ENCODE measurements at regions not wholly inside any gene's neighbourhood (a gene's known extent, or its start where the extent isn't known, plus 50 kb on each side); places are given as distances from the start of the nearest gene placed in this dataset.

DNA sequence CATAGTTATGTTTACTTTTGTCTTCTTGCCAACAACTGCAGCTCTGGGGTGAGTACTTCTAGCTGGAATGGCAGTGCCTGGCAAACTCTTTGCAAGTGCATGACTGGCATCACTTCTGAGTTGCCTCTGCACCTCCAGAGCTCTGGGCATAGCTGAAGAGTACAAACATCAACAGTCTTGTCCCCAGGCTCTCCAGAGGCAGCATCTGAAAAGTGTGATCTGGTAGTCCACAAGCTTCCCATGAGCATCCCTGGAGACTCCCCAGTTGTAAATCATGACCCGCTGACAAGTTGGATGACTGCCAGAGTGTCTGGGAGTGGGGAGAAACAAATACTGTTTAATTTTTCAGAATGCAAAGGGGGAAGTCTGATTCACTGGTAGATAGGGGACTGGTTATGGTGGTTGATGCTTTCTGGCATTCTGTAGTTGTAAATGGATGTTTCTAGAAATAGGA, 138.9 kb upstream of the CDK13 start (continued):
- TF ChIP-seq, protein P1, sequence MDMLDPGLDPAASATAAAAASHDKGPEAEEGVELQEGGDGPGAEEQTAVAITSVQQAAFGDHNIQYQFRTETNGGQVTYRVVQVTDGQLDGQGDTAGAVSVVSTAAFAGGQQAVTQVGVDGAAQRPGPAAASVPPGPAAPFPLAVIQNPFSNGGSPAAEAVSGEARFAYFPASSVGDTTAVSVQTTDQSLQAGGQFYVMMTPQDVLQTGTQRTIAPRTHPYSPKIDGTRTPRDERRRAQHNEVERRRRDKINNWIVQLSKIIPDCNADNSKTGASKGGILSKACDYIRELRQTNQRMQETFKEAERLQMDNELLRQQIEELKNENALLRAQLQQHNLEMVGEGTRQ (IDR thresholded peaks at IDR 0.05), result no peak
- TF ChIP-seq HEYL (CRISPR knock-in tag; IDR thresholded peaks at IDR 0.05), result no peak
- TF ChIP-seq, protein P2, sequence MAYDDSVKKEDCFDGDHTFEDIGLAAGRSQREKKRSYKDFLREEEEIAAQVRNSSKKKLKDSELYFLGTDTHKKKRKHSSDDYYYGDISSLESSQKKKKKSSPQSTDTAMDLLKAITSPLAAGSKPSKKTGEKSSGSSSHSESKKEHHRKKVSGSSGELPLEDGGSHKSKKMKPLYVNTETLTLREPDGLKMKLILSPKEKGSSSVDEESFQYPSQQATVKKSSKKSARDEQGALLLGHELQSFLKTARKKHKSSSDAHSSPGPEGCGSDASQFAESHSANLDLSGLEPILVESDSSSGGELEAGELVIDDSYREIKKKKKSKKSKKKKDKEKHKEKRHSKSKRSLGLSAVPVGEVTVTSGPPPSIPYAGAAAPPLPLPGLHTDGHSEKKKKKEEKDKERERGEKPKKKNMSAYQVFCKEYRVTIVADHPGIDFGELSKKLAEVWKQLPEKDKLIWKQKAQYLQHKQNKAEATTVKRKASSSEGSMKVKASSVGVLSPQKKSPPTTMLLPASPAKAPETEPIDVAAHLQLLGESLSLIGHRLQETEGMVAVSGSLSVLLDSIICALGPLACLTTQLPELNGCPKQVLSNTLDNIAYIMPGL (CRISPR knock-in tag; IDR thresholded peaks at IDR 0.05; ENCODE audit: borderline replicate concordance), result no peak
- no peak for TF ChIP-seq EP300 (IDR thresholded peaks at IDR 0.05)

DNA sequence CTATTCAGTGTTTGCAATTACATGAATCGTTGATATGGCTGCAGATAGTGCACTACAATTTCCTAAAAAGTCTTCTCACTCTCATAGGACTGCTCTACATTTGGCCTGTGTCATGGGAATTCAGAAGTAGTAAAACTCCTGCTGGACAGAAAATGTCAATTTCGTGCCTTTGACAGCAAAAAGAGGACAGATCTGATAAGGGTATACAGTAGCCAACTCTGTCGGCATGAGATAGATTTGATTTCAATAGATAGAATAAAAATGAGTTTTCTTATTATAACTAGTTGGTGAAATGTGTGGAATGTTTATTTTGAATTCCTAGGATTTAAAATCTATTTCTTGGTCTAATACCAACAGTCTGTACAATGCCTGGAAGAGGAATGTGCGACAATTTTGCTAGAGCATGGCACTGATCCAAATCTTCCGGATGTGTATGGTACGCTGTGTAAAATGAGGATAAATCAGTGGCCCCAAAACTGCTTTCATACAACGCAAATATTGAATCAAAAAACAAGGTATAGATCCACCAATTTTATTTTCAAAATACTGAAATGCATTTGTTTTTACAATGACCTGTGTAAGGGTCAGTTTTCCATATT, 133.5 kb upstream of the CDK13 start:
- no peak overlapping the region for H3K4me3 ChIP-seq
- no peak overlapping the region for H3K27ac ChIP-seq
- WGBS (ENCODE audit: missing lambda C conversion rate), result 36% methylated on average over 7 of the region's 7 CpGs
- H3K4me1 ChIP-seq, result peaks cover under 1% of the 10 kb centered on the region; the same call in 1 of the 3 replicates
- ChIA-PET POLR2A (no interaction called here), CTCF (no interaction called here)
- no peak overlapping the region for H3K4me2 ChIP-seq
- no peaks in the 10 kb centered on the region for H3K9me3 ChIP-seq
- no peak for ATAC-seq
- no peak for FAIRE-seq
- TF ChIP-seq SREBF2 (IDR thresholded peaks at IDR 0.05) (no peak), BHLHE40 (IDR thresholded peaks at IDR 0.05; ENCODE audit: low read depth, low read length) (no peak), RNF2 (IDR thresholded peaks at IDR 0.05; ENCODE audit: borderline replicate concordance, low read depth) (no peak), FOXS1 (CRISPR knock-in tag; IDR thresholded peaks at IDR 0.05) (no peak), HOXB13 (CRISPR knock-in tag; IDR thresholded peaks at IDR 0.05; ENCODE audit: low read depth) (no peak), HOXA7 (CRISPR knock-in tag; IDR thresholded peaks at IDR 0.05) (no peak), EHMT2 (IDR thresholded peaks at IDR 0.05; ENCODE audit: low read depth) (no peak), CEBPB (IDR thresholded peaks at IDR 0.05) (no peak), ZC3H11A (IDR thresholded peaks at IDR 0.05) (no peak), POLR2A (IDR thresholded peaks at IDR 0.05; ENCODE audit: low read length) (no peak), RCOR1 (IDR thresholded peaks at IDR 0.05; ENCODE audit: low read depth, low read length) (no peak), NPAS2 (CRISPR knock-in tag; IDR thresholded peaks at IDR 0.05; ENCODE audit: borderline replicate concordance) (no peak)
- no peak for DNase-seq (ENCODE audit: low read depth in 1 of 2, low spot score in 1 of 2)

DNA sequence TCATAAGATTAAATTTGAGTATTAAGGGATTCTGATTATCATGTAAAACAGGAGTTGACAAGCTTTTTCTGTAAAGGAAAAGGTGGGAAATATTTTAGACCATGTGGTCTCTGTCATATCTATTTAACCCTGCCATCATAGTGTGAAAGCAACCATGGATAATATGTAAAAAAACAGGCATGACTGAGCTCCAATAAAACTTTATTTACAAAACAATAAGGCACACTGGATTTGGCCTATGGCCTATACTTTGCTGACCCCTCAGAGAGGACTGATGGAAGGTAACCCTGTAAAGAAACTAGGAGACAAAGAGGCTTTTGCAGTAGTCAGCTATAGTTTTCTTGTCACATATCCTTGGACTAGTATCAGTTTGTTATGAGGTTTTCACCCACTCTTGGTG, 130.5 kb upstream of the CDK13 start:
- ChIA-PET POLR2A (no interaction called here), CTCF (interaction anchor here (1.1 kb wide), 1 partner anchor 14 kb away, joined by 4 read pairs; no protein-coding TSS in a partner anchor)
- Histone ChIP-seq H3K9me3 (no peaks in the 10 kb centered on the region), H3K4me2 (no peak overlapping the region), H3K27ac (no peak overlapping the region), H3K4me3 (no peak overlapping the region), H3K4me1 (no peaks in the 10 kb centered on the region)
- ATAC-seq (no peak), DNase-seq (ENCODE audit: low read depth in 1 of 2, low spot score in 1 of 2) (no peak), FAIRE-seq (no peak)
- TF ChIP-seq NPAS2 (CRISPR knock-in tag; IDR thresholded peaks at IDR 0.05; ENCODE audit: borderline replicate concordance), result no peak
- TF ChIP-seq POLR2A (IDR thresholded peaks at IDR 0.05; ENCODE audit: low read length), result no peak
- TF ChIP-seq, protein P3, sequence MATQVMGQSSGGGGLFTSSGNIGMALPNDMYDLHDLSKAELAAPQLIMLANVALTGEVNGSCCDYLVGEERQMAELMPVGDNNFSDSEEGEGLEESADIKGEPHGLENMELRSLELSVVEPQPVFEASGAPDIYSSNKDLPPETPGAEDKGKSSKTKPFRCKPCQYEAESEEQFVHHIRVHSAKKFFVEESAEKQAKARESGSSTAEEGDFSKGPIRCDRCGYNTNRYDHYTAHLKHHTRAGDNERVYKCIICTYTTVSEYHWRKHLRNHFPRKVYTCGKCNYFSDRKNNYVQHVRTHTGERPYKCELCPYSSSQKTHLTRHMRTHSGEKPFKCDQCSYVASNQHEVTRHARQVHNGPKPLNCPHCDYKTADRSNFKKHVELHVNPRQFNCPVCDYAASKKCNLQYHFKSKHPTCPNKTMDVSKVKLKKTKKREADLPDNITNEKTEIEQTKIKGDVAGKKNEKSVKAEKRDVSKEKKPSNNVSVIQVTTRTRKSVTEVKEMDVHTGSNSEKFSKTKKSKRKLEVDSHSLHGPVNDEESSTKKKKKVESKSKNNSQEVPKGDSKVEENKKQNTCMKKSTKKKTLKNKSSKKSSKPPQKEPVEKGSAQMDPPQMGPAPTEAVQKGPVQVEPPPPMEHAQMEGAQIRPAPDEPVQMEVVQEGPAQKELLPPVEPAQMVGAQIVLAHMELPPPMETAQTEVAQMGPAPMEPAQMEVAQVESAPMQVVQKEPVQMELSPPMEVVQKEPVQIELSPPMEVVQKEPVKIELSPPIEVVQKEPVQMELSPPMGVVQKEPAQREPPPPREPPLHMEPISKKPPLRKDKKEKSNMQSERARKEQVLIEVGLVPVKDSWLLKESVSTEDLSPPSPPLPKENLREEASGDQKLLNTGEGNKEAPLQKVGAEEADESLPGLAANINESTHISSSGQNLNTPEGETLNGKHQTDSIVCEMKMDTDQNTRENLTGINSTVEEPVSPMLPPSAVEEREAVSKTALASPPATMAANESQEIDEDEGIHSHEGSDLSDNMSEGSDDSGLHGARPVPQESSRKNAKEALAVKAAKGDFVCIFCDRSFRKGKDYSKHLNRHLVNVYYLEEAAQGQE (IDR thresholded peaks at IDR 0.05), result no peak
- no peak for TF ChIP-seq KDM1A (IDR thresholded peaks at IDR 0.05; ENCODE audit: low read depth)
- no peak for TF ChIP-seq MAZ (IDR thresholded peaks at IDR 0.05; ENCODE audit: borderline replicate concordance, low read depth, low read length)
- TF ChIP-seq, protein P4, sequence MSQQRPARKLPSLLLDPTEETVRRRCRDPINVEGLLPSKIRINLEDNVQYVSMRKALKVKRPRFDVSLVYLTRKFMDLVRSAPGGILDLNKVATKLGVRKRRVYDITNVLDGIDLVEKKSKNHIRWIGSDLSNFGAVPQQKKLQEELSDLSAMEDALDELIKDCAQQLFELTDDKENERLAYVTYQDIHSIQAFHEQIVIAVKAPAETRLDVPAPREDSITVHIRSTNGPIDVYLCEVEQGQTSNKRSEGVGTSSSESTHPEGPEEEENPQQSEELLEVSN (IDR thresholded peaks at IDR 0.05; ENCODE audit: borderline replicate concordance, low read depth), result no peak
- TF ChIP-seq, protein P5, sequence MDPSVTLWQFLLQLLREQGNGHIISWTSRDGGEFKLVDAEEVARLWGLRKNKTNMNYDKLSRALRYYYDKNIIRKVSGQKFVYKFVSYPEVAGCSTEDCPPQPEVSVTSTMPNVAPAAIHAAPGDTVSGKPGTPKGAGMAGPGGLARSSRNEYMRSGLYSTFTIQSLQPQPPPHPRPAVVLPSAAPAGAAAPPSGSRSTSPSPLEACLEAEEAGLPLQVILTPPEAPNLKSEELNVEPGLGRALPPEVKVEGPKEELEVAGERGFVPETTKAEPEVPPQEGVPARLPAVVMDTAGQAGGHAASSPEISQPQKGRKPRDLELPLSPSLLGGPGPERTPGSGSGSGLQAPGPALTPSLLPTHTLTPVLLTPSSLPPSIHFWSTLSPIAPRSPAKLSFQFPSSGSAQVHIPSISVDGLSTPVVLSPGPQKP (IDR thresholded peaks at IDR 0.05; ENCODE audit: low read depth, low read length), result no peak
- no peak for TF ChIP-seq HDAC2 (IDR thresholded peaks at IDR 0.05)
- TF ChIP-seq, protein P6, sequence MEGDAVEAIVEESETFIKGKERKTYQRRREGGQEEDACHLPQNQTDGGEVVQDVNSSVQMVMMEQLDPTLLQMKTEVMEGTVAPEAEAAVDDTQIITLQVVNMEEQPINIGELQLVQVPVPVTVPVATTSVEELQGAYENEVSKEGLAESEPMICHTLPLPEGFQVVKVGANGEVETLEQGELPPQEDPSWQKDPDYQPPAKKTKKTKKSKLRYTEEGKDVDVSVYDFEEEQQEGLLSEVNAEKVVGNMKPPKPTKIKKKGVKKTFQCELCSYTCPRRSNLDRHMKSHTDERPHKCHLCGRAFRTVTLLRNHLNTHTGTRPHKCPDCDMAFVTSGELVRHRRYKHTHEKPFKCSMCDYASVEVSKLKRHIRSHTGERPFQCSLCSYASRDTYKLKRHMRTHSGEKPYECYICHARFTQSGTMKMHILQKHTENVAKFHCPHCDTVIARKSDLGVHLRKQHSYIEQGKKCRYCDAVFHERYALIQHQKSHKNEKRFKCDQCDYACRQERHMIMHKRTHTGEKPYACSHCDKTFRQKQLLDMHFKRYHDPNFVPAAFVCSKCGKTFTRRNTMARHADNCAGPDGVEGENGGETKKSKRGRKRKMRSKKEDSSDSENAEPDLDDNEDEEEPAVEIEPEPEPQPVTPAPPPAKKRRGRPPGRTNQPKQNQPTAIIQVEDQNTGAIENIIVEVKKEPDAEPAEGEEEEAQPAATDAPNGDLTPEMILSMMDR (IDR thresholded peaks at IDR 0.05), result no peak
